NCI-H1930 (cell line): ENCODE measurements at regions not wholly inside any gene's neighbourhood (a gene's known extent, or its start where the extent isn't known, plus 50 kb on each side); places are given as distances from the start of the nearest gene placed in this dataset.

ENCODE experiments used
- DNase-seq, 2 experiments: peaks; one replicate each; lab custom pipeline; 2025; lab: John Stamatoyannopoulos, UW

DNA sequence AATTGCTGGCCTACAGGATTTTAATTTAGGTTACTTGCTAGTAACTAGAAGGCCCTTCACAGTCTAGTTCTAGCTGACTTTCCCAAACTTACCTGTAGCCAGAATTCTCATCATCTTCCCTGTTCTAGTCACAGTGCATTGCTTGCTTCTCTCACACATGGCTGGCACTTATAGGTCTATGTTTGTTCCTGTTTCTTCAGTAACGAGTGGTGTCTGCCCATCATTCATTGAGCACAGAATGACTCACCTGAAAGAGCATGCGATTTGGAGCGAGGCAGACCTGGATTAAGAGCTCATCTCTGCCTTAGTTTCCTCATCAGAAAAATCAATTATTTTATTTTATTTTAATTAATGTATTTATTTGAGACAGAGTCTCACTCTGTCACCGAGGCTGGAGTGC lies 201.7 kb upstream of the ANK2 start:
- DNase-seq: no peak

- no peak for DNase-seq
These were observed 200.5 kb upstream of the ANK2 start for GRCh38 chr4:112848911-112849310.

DNA sequence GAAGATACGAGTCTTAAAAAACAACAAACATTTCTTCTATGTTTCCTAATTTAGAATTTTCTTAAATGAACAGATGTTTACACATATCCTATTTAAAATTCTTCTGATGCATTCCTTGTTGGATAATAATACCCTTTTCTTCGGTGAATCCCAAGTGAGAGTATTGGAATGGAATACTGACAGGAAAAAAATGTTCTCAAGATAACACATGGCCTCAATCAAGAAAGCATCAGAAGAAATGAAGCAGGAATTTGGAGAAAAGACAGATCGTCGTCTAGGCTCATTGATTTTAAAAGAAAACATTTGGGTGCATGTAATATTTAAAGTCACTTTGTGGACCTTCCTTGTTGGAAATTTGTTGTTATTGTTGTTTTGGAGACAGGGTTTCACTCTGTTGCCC lies 196.9 kb upstream of the ANK2 start:
- DNase-seq: no peak

DNA sequence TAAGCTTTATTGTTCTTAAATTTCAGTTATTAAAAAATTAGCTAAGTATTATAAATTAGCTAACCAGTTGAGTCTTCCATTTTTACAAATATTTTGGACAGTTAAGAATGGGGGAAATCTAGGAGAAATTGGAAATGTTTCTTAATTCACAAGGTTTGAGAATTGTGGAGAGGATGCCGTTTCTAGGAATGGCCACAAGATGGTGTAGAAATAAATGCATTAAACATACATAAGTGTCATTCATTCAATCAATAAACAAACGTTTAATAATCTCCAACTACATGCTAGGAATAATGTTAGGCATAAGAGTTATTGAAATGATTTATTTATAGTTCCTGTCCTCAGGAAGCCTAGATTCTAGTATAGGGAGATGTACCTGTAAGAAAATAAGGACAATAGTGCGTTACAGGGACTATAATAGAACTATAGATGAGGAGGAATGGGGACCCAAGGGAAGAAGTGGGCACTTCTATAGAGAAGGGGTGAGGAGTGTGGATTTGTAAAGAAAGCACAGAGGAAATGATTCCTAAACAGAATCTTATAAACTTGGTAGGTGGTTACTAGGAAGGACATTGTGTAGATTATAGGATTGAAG lies 195.7 kb upstream of the ANK2 start:
- DNase-seq: no peak

DNA sequence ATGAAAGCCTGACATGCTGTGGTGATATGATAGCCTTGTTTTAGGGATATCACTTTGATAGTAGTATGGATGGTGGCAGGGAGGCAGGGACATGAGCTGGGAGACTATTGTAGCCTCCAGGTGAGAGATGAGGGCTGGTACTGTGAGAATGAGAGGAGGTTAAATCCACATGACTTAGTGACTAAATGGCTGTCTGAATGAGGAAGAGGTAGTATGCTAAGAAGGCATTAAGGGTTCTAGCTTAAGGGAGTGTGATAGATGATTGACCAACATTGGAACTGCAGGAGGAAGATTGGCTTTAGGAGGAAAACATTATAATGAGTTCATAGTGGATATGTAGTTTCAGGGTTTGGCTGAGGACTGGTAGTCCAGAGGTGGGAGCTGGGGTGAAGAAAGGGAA lies 195.0 kb upstream of the ANK2 start:
- no peak for DNase-seq

- DNase-seq: no peak
These were observed 194.4 kb upstream of the ANK2 start for GRCh38 chr4:112855058-112855457.

DNA sequence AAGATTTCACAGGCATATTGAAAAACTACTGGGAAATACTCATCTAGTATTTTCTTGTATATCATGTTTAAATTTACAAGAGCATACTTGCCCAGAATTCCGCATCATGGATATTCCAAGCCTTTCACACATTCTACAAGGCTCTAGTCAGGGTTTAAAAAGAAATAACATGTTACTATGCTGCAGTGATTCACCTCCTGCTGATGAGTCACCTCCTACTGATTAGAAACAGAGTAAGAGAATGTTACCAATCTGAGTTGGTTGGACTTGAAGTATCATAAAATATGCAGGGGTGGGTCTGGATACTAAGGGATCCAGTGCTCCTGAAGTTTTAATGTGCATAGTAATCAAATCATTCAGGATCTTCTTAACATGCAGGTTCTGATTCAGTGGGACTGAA lies 192.0 kb upstream of the ANK2 start:
- no peak for DNase-seq

DNA sequence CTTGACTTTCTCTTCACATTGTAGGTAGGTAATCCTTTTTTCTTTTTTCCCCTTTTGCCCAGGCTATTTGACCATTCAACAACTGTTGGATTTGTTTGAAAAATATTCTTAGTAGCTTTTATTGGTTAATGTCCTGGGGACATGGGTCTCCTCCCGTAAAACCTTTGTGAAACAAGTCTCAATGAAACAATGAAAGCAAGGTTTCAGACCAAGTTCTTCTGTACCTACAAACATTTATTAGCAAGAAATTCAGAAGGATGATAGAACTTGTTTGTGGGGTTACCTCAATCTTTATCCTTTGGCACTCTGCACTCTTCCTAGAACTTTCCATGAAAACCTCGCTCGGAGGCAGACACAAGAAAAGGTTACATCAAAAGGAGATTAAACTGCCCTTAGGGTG lies 190.7 kb upstream of the ANK2 start:
- DNase-seq: no peak

GRCh38 chr4:112859456-112860184 lies 189.8 kb upstream of the ANK2 start:
- DNase-seq: no peak

- DNase-seq: no peak
These were observed 188.4 kb upstream of the ANK2 start for GRCh38 chr4:112860830-112861690.

DNA sequence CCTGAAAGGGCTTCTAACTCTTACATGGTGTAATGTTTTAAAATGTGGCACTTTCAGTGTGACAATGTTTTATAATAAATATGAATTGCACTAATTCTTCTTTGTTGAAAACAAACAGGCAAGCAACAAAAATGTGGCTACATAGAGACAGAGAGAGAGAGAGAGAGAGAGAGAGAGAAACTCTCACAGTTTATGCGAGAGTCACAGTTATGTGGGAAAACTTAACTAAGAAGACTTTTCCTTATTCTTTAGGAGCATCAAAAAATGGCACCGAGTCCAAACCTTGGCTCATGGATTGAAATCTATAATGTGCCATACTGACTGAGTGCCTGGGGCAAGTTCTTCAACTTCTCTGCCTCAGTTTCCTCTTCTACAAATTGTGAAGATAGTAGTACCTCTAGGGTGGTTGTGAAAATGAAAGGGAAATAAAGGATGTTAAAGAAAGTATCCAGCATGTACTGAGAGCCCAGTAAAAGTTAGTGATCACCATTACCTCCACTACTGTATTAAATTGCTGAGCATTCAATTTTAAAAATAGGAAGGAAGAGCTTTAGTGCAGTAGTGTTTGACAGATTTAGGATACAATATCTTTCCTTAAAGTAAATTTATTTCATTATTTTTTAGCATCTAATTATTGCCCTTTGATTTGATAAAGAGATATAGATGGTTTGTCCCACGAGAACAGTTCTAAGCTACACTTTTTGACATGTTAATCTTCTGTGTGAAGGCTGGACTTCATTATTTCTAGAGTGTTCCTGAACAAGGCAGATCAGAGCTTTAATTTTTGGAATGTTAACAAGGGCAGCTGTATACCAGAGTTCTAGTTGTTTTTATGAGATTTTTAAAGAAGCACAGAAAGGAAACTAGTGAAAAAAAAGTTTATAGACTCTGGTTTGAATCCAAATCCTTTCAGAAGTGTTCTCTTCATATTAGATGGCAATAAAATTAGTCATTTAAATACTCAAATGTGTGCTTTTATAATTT lies 187.5 kb upstream of the ANK2 start:
- no peak for DNase-seq

DNA sequence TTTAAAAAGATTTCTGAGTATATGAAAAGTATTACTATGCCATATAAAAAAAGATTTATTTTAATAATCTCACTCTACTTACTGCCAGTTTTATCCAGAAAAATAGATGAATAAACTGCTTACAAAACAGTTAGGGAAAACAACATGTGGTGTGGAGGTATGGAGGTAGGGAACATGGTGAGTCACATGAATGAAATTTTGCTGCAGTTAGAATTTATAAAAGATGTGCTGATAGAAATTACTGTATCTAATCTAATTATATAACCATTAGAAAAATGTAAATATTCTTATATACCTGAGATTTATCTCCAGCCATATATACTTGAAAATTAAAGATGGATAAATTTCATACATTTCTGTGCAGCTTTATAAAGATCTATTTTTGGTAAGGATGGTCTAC lies 184.0 kb upstream of the ANK2 start:
- no peak for DNase-seq

GRCh38 chr4:112876316-112876715 lies 173.1 kb upstream of the ANK2 start:
- no peak for DNase-seq

DNA sequence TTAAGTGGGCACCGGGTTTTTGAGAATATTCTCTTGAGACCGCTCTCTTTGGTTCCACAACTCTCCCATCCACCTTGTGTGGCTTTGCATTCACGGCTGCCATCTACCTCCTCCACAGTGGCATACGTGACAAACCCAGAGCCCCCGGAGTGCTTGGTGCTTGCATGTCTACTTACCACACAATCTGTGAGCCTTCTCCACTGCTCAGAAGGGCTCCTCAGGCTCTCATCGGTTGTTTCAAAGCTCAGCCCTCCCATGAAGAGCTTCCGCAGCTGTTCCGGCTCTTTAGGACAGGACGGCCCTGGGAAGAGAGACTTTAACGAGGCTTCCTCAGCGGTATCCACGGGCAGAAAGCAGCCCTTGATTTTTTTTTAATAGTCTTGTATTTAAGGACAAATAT lies 167.6 kb upstream of the ANK2 start:
- DNase-seq: no peak

- no peak for DNase-seq
These were observed 167.2 kb upstream of the ANK2 start for GRCh38 chr4:112882286-112882685.

- DNase-seq: no peak
These were observed 165.0 kb upstream of the ANK2 start for GRCh38 chr4:112884406-112884805.

GRCh38 chr4:112885897-112886296 lies 163.6 kb upstream of the ANK2 start:
- DNase-seq: no peak

- no peak for DNase-seq
These were observed 160.8 kb upstream of the ANK2 start for GRCh38 chr4:112888622-112889021.

GRCh38 chr4:112889199-112889598 lies 160.3 kb upstream of the ANK2 start:
- DNase-seq: no peak

- DNase-seq: peak; percentile 52 to 82
These were observed 159.6 kb upstream of the ANK2 start for GRCh38 chr4:112889619-112890527.

DNA sequence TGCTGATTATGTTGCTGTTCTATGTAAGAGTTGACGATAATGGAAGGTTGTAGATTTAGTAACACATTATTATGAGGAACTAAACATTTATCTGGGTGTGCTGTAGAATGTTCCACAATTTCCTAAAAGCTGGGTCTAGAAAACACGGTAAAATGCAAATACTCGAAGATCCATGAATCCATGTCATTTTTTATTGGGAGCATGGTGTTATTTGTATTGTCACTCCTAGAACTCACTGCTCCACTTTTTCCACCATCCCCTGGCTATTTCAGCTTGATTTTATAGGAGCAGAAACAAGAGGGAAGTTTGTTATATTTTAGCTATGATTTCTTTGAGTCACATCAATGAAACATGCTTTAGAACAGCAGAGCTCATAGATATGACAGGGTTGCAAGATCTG lies 155.0 kb upstream of the ANK2 start:
- no peak for DNase-seq
